Liver (tissue), 8 donors: ENCODE measurements at regions not wholly inside any gene's neighbourhood (a gene's known extent, or its start where the extent isn't known, plus 50 kb on each side); places are given as distances from the start of the nearest gene placed in this dataset. TPM values are rescaled to one million over a fixed set of nuclear protein-coding genes. Genes with fewer than 3 reads are reported as not detected.

Source experiments
- DNase-seq: peaks from one replicate; pipeline ENCODE4 v3.0.0-alpha.2; 2017; ENCODE audit warnings: low spot score
- H3K27ac ChIP-seq, 2 donors: one replicate each; pipeline ENCODE4 v1.7.0; 2013; ENCODE audit warnings: inconsistent platforms in 2 of 2, low read length in 2 of 2, control low read depth in 1 of 2, low read depth in 1 of 2, mild to moderate bottlenecking in 1 of 2
- H3K27me3 ChIP-seq, 4 donors: one replicate each; pipeline versions ENCODE4 v1.6.1 to v1.7.0; 2013; ENCODE audit warnings: low read length in 3 of 4, inconsistent platforms in 1 of 4, mild to moderate bottlenecking in 1 of 4, moderate library complexity in 1 of 4; ENCODE audit not compliant: control insufficient read depth in 4 of 4, insufficient read depth in 4 of 4
- H3K36me3 ChIP-seq, 4 donors: one replicate each; pipeline versions ENCODE4 v1.6.1 to v1.7.0; 2013; ENCODE audit warnings: low read length in 3 of 4, mild to moderate bottlenecking in 3 of 4, low read depth in 1 of 4, moderate library complexity in 1 of 4; ENCODE audit not compliant: control insufficient read depth in 4 of 4, insufficient read depth in 3 of 4
- H3K4me1 ChIP-seq, 4 donors: one replicate each; pipeline versions ENCODE4 v1.6.1 to v1.7.0; 2013; ENCODE audit warnings: low read length in 3 of 4, mild to moderate bottlenecking in 3 of 4, moderate library complexity in 1 of 4; ENCODE audit not compliant: control insufficient read depth in 4 of 4, insufficient read depth in 4 of 4
- H3K4me3 ChIP-seq, 3 donors: one replicate each; pipeline versions ENCODE4 v1.6.1 to v1.7.0; 2013; ENCODE audit warnings: low read length in 3 of 3, control low read depth in 1 of 3, low read depth in 1 of 3, mild to moderate bottlenecking in 1 of 3
- H3K9ac ChIP-seq, 2 donors: one replicate each; pipeline ENCODE4 v1.7.0; 2013; ENCODE audit warnings: low read length in 2 of 2, mild to moderate bottlenecking in 2 of 2, moderate library complexity in 2 of 2, control low read depth in 1 of 2, low read depth in 1 of 2
- H3K9me3 ChIP-seq, 4 donors: one replicate each; pipeline versions ENCODE4 v1.6.1 to v1.7.0; 2013; ENCODE audit warnings: low read length in 3 of 4; ENCODE audit not compliant: control insufficient read depth in 4 of 4
- FOXA1 ChIP-seq: IDR thresholded peaks from 2 replicates; pipeline ENCODE4 v1.6.1; 2016; ENCODE audit warnings: antibody characterized with exemption
- HNF4A ChIP-seq, 2 donors: conservative IDR thresholded peaks; 2 replicates each; pipeline ENCODE4 v1.6.1; 2016; ENCODE audit warnings: antibody characterized with exemption in 2 of 2, mild to moderate bottlenecking in 2 of 2
- RAD21 ChIP-seq, 2 donors: IDR thresholded peaks; 2 replicates each; pipeline ENCODE4 v1.6.1; 2016; ENCODE audit warnings: antibody characterized with exemption in 2 of 2, mild to moderate bottlenecking in 2 of 2
- RXRA ChIP-seq, 2 donors: IDR thresholded peaks; 2 replicates each; pipeline ENCODE4 v1.6.1; 2017 to 2018; ENCODE audit warnings: antibody characterized with exemption in 2 of 2, mild to moderate bottlenecking in 1 of 2
- SP1 ChIP-seq: IDR thresholded peaks from 2 replicates; pipeline ENCODE4 v1.6.1; 2018; ENCODE audit warnings: antibody characterized with exemption, mild to moderate bottlenecking
- WGBS: extraction: QIAGEN DNeasy Blood & Tissue Kit; methylation state at CpG from one replicate; pipeline ENCODE4 v1.1.7; 2013; 5-methylcytosine and 5-hydroxymethylcytosine counted together
- small RNA-seq: library from RNA; depleted of rRNA; stranded (forward); fragments of <200 nt; gene quantifications from one replicate; pipeline ENCODE3, GENCODE V24; 2014
- TF ChIP-seq, protein P1 (sequence below): IDR thresholded peaks from 2 replicates; pipeline ENCODE4 v1.6.1; 2016; ENCODE audit warnings: antibody characterized with exemption
- TF ChIP-seq, protein P2 (sequence below): IDR thresholded peaks from 2 replicates; pipeline ENCODE4 v1.6.1; 2016; ENCODE audit warnings: antibody characterized with exemption
- TF ChIP-seq, protein P3 (sequence below): IDR thresholded peaks from 2 replicates; pipeline ENCODE4 v1.6.1; 2016; ENCODE audit warnings: antibody characterized with exemption
- donor health status: healthy.
- donor health status: healthy.
- donor health status: healthy.
- donor health status: healthy.

DNA sequence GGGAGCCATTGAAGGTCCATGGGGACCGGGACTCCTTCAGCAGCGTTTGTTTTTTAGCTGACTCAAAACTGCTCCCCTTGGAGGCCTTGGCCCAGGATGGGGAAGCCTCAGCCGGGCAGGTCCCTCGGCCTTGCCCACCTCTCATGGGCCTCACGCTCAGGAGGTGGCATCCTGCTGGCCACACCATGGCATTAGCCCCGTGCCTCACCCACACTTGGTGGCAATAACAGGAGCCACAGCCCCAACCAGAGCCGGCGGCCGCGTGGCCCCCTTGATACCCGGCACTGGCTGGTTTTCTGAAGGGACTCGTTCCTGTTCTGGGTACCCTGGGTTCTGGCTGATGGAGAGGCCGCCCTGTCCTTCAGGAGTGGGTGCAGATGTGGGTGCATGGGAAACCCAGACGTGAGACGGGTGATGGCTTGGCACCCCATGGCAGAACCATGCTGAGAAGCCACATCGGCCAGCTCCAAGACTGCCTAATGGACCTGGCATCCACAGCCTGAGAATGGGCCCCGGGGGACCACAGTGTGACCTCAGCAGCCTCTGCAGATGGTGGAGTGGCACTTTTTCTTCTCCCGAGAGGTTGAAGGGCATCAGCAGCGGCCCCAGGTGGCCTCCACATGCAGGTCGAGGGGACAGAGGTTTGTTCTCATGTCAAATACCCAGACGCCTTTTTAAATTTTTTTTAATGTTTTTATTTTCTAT is 49.8 kb upstream of the PPARA start:
- Histone ChIP-seq H3K36me3 (peaks cover 5 to 30% (median 14%) of the 10 kb centered on the region in 4 donors), H3K27me3 (no peaks in the 10 kb centered on the region), H3K4me1 (peaks cover 22 to 37% (median 31%) of the 10 kb centered on the region in 4 donors), H3K27ac (no peak overlapping the region), H3K9ac (no peak overlapping the region), H3K9me3 (no peaks in the 10 kb centered on the region), H3K4me3 (no peak overlapping the region)
- DNase-seq: no peak
- 90% methylated on average over 21 of the region's 21 CpGs for WGBS
- TF ChIP-seq FOXA1: no peak
- TF ChIP-seq, protein P1, sequence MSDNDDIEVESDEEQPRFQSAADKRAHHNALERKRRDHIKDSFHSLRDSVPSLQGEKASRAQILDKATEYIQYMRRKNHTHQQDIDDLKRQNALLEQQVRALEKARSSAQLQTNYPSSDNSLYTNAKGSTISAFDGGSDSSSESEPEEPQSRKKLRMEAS: no peak
- TF ChIP-seq RAD21 (IDR thresholded peaks at IDR 0.05): no peak
- TF ChIP-seq, protein P2, sequence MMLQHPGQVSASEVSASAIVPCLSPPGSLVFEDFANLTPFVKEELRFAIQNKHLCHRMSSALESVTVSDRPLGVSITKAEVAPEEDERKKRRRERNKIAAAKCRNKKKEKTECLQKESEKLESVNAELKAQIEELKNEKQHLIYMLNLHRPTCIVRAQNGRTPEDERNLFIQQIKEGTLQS: no peak
- no peak for TF ChIP-seq SP1
- TF ChIP-seq, protein P3, sequence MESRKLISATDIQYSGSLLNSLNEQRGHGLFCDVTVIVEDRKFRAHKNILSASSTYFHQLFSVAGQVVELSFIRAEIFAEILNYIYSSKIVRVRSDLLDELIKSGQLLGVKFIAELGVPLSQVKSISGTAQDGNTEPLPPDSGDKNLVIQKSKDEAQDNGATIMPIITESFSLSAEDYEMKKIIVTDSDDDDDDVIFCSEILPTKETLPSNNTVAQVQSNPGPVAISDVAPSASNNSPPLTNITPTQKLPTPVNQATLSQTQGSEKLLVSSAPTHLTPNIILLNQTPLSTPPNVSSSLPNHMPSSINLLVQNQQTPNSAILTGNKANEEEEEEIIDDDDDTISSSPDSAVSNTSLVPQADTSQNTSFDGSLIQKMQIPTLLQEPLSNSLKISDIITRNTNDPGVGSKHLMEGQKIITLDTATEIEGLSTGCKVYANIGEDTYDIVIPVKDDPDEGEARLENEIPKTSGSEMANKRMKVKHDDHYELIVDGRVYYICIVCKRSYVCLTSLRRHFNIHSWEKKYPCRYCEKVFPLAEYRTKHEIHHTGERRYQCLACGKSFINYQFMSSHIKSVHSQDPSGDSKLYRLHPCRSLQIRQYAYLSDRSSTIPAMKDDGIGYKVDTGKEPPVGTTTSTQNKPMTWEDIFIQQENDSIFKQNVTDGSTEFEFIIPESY: no peak
- TF ChIP-seq HNF4A (conservative IDR thresholded peaks at IDR 0.05): no peak
- no peak for TF ChIP-seq RXRA (IDR thresholded peaks at IDR 0.05)

Small RNA genes lying in the stretch of these regions (small RNA-seq; reads per million reads assigned to genes)
- not detected for gene MIR3619
